ENCODE measurements at regions not wholly inside any gene's neighbourhood (a gene's known extent, or its start where the extent isn't known, plus 50 kb on each side); places are given as distances from the start of the nearest gene placed in this dataset.
"Not testable (repeated sequence)": the region's sequence is repeated elsewhere in the genome, so short reads cannot be mapped to it uniquely, and the experiment has no call there.

GRCh38 chr3:150357923-150358607 lies 50.0 kb upstream of the TSC22D2 start:
- no peak for DNase-seq

- DNase-seq, result no peak
Measured at GRCh38 chr3:150357140-150357539, 51.0 kb upstream of the TSC22D2 start.

GRCh38 chr3:150355574-150355973 lies 52.5 kb upstream of the TSC22D2 start:
- DNase-seq, result no peak

GRCh38 chr3:150352931-150353330 lies 55.2 kb upstream of the TSC22D2 start:
- DNase-seq, result no peak

GRCh38 chr3:150351398-150351797 lies 56.7 kb upstream of the TSC22D2 start:
- DNase-seq, result no peak

- DNase-seq, result no peak
Measured at GRCh38 chr3:150349314-150350097, 58.6 kb upstream of the TSC22D2 start.

GRCh38 chr3:150348500-150348899 lies 59.6 kb upstream of the TSC22D2 start:
- peak; percentile 53 for DNase-seq

GRCh38 chr3:150346981-150347863 lies 60.9 kb upstream of the TSC22D2 start:
- DNase-seq, result no peak

- DNase-seq, result no peak
Measured at GRCh38 chr3:150346266-150346665, 61.8 kb upstream of the TSC22D2 start.

GRCh38 chr3:150345021-150345538 lies 63.0 kb upstream of the TSC22D2 start:
- DNase-seq, result no peak

GRCh38 chr3:150344079-150344759 lies 63.9 kb upstream of the TSC22D2 start:
- no peak for DNase-seq

- DNase-seq, result no peak
Measured at GRCh38 chr3:150342896-150343467, 65.1 kb upstream of the TSC22D2 start.

- no peak for DNase-seq
Measured at GRCh38 chr3:150341891-150342290, 66.2 kb upstream of the TSC22D2 start.

GRCh38 chr3:150336363-150336762 lies 71.7 kb upstream of the TSC22D2 start:
- DNase-seq, result not testable (repeated sequence)

GRCh38 chr3:150335631-150336030 lies 72.5 kb upstream of the TSC22D2 start:
- DNase-seq, result no peak

- DNase-seq, result no peak
Measured at GRCh38 chr3:150334974-150335373, 73.1 kb upstream of the TSC22D2 start.

GRCh38 chr3:150333477-150333876 lies 74.6 kb upstream of the TSC22D2 start:
- DNase-seq, result no peak

- DNase-seq, result no peak
Measured at GRCh38 chr3:150331978-150332568, 76.0 kb upstream of the TSC22D2 start.

- no peak for DNase-seq
Measured at GRCh38 chr3:150330872-150331271, 77.2 kb upstream of the TSC22D2 start.

GRCh38 chr3:150330174-150330573 lies 77.9 kb upstream of the TSC22D2 start:
- no peak for DNase-seq

- DNase-seq, result no peak
Measured at GRCh38 chr3:150329408-150329807, 78.7 kb upstream of the TSC22D2 start.

GRCh38 chr3:150328654-150329040 lies 79.5 kb upstream of the TSC22D2 start:
- no peak for DNase-seq
